Mesenchymal stem cell (in vitro differentiated cells and primary cell): ENCODE measurements at regions not wholly inside any gene's neighbourhood (a gene's known extent, or its start where the extent isn't known, plus 50 kb on each side); places are given as distances from the start of the nearest gene placed in this dataset.

Experiments used
- DNase-seq: peaks from one replicate; pipeline ENCODE4 v3.0.0-alpha.2; 2013
- H2AFZ ChIP-seq: one replicate; pipeline ENCODE4 v1.6.1; 2013; ENCODE audit warnings: low read depth, mild to moderate bottlenecking, control low read depth, inconsistent platforms, low read length, moderate library complexity
- H2AK5ac ChIP-seq: 2 replicates; pipeline ENCODE4 v1.6.1; 2013; ENCODE audit warnings: low read length, moderate library complexity, mild to moderate bottlenecking, inconsistent platforms; ENCODE audit not compliant: severe bottlenecking
- H2BK120ac ChIP-seq: one replicate; pipeline ENCODE4 v1.6.1; 2013; ENCODE audit warnings: low read depth, mild to moderate bottlenecking, inconsistent platforms, low read length, moderate library complexity
- H2BK12ac ChIP-seq, 2 experiments: one replicate each; pipeline ENCODE4 v1.6.1; 2013; ENCODE audit warnings: inconsistent platforms in 2 of 2, low read length in 2 of 2, mild to moderate bottlenecking in 2 of 2, moderate library complexity in 2 of 2, control low read depth in 1 of 2
- H2BK15ac ChIP-seq: one replicate; pipeline ENCODE4 v1.6.1; 2013; ENCODE audit warnings: mild to moderate bottlenecking, low read depth, inconsistent platforms; ENCODE audit not compliant: poor library complexity, severe bottlenecking
- H2BK5ac ChIP-seq: 2 replicates; pipeline ENCODE4 v1.6.1; 2013; ENCODE audit warnings: low read depth, mild to moderate bottlenecking, low read length, control low read depth, inconsistent platforms; ENCODE audit not compliant: poor library complexity, severe bottlenecking
- H3K14ac ChIP-seq, 2 experiments: one replicate each; pipeline ENCODE4 v1.6.1; 2013; ENCODE audit warnings: inconsistent platforms in 2 of 2, low read length in 2 of 2, control low read depth in 1 of 2, mild to moderate bottlenecking in 1 of 2, moderate library complexity in 1 of 2
- H3K18ac ChIP-seq, 2 experiments: one replicate each; pipeline ENCODE4 v1.6.1; 2013; ENCODE audit warnings: inconsistent platforms in 2 of 2, low read length in 2 of 2, control low read depth in 1 of 2, low read depth in 1 of 2, mild to moderate bottlenecking in 1 of 2
- H3K23ac ChIP-seq, 2 experiments: one replicate each; pipeline ENCODE4 v1.6.1; 2013; ENCODE audit warnings: inconsistent platforms in 2 of 2, low read length in 2 of 2, mild to moderate bottlenecking in 2 of 2, moderate library complexity in 2 of 2, control low read depth in 1 of 2
- H3K27ac ChIP-seq: 2 replicates; pipeline ENCODE4 v1.5.1; 2013; ENCODE audit warnings: mild to moderate bottlenecking, moderate library complexity, low read length, control low read depth, inconsistent platforms; ENCODE audit not compliant: poor library complexity, severe bottlenecking
- H3K27me3 ChIP-seq, 2 experiments: 2 replicates each; pipeline versions ENCODE4 v1.6.1 to v1.7.0; 2013; ENCODE audit warnings: low read length in 2 of 2, mild to moderate bottlenecking in 2 of 2, moderate library complexity in 2 of 2, control low read depth in 1 of 2, inconsistent platforms in 1 of 2; ENCODE audit not compliant: control insufficient read depth in 1 of 2, insufficient read depth in 1 of 2
- H3K36me3 ChIP-seq, 2 experiments: 2 replicates each; pipeline versions ENCODE4 v1.6.1 to v1.7.0; 2013; ENCODE audit warnings: low read length in 2 of 2, control low read depth in 1 of 2, inconsistent platforms in 1 of 2, low read depth in 1 of 2, mild to moderate bottlenecking in 1 of 2; ENCODE audit not compliant: insufficient read depth in 2 of 2, control insufficient read depth in 1 of 2
- H3K4ac ChIP-seq, 2 experiments: one replicate each; pipeline ENCODE4 v1.6.1; 2013; ENCODE audit warnings: inconsistent platforms in 2 of 2, low read length in 2 of 2, mild to moderate bottlenecking in 2 of 2, moderate library complexity in 2 of 2, control low read depth in 1 of 2, low read depth in 1 of 2
- H3K4me1 ChIP-seq: 2 replicates; pipeline ENCODE4 v1.6.1; 2013; ENCODE audit warnings: low read depth, low read length, control low read depth; ENCODE audit not compliant: control insufficient read depth, insufficient read depth
- H3K4me2 ChIP-seq: 2 replicates; pipeline ENCODE4 v1.6.1; 2013; ENCODE audit warnings: low read length, mild to moderate bottlenecking, inconsistent platforms; ENCODE audit not compliant: poor library complexity, severe bottlenecking
- H3K4me3 ChIP-seq, 2 experiments: 2 replicates each; pipeline versions ENCODE4 v1.5.1 to v1.7.0; 2013; ENCODE audit warnings: low read length in 2 of 2, mild to moderate bottlenecking in 2 of 2, control low read depth in 1 of 2, low read depth in 1 of 2; ENCODE audit not compliant: insufficient read depth in 1 of 2
- H3K79me1 ChIP-seq: replicated peaks from 2 replicates; pipeline ENCODE4 v1.6.1; 2013; ENCODE audit warnings: mild to moderate bottlenecking, control low read depth, low read length, inconsistent platforms; ENCODE audit not compliant: poor library complexity, severe bottlenecking
- H3K9ac ChIP-seq: 2 replicates; pipeline ENCODE4 v1.7.0; 2013; ENCODE audit warnings: mild to moderate bottlenecking, low read length, moderate library complexity
- H3K9me3 ChIP-seq: 2 replicates; pipeline ENCODE4 v1.7.0; 2013; ENCODE audit warnings: mild to moderate bottlenecking, low read length; ENCODE audit not compliant: control insufficient read depth
- H4K8ac ChIP-seq: one replicate; pipeline ENCODE4 v1.6.1; 2013; ENCODE audit warnings: inconsistent platforms, mild to moderate bottlenecking, low read length, moderate library complexity
- H4K91ac ChIP-seq: one replicate; pipeline ENCODE4 v1.6.1; 2013; ENCODE audit warnings: mild to moderate bottlenecking, low read length, inconsistent platforms
- WGBS: methylation state at CpG from one replicate; pipeline ENCODE4 v1.1.7; 2013; ENCODE audit warnings: mixed read lengths; 5-methylcytosine and 5-hydroxymethylcytosine counted together

GRCh38 chr7:84461093-84461492 lies 266.5 kb upstream of the SEMA3A start:
- 78% methylated on average over 1 of the region's 2 CpGs for WGBS
- Histone ChIP-seq H3K27ac (no peak overlapping the region), H3K9ac (no peak overlapping the region), H3K36me3 (no peaks in the 10 kb centered on the region), H3K27me3 (no peaks in the 10 kb centered on the region), H3K79me1 (no peaks in the 10 kb centered on the region), H2BK12ac (no peak overlapping the region), H3K4ac (no peak overlapping the region), H3K23ac (no peak overlapping the region), H2AK5ac (no peak overlapping the region), H3K4me1 (no peaks in the 10 kb centered on the region), H2BK15ac (no peak overlapping the region), H4K91ac (no peak overlapping the region), H2AFZ (no peak overlapping the region), H3K14ac (no peak overlapping the region), H3K4me2 (no peak overlapping the region), H2BK120ac (no peak overlapping the region), H2BK5ac (no peak overlapping the region), H3K9me3 (no peaks in the 10 kb centered on the region), H4K8ac (no peak overlapping the region), H3K4me3 (no peak overlapping the region), H3K18ac (no peak overlapping the region)
- DNase-seq, result no peak

- no peaks in the 10 kb centered on the region for H3K27me3 ChIP-seq
- H3K4me1 ChIP-seq, result no peaks in the 10 kb centered on the region
- H3K4me3 ChIP-seq, result no peak overlapping the region
- no peak overlapping the region for H3K18ac ChIP-seq
- no peak overlapping the region for H4K91ac ChIP-seq
- H3K14ac ChIP-seq, result no peak overlapping the region
- no peak overlapping the region for H3K4me2 ChIP-seq
- H2BK5ac ChIP-seq, result no peak overlapping the region
- peak; percentile 4 for DNase-seq
- H3K23ac ChIP-seq, result no peak overlapping the region
- WGBS, result no CpG with 5 or more reads among the region's 1 CpG
- H4K8ac ChIP-seq, result no peak overlapping the region
- no peaks in the 10 kb centered on the region for H3K9me3 ChIP-seq
- peak overlapping the region; percentile 41 for H3K9ac ChIP-seq
- H3K79me1 ChIP-seq, result no peaks in the 10 kb centered on the region
- H2BK15ac ChIP-seq, result no peak overlapping the region
- no peak overlapping the region for H2BK12ac ChIP-seq
- no peak overlapping the region for H3K27ac ChIP-seq
- no peaks in the 10 kb centered on the region for H3K36me3 ChIP-seq
- H2BK120ac ChIP-seq, result no peak overlapping the region
- no peak overlapping the region for H3K4ac ChIP-seq
- no peak overlapping the region for H2AK5ac ChIP-seq
- H2AFZ ChIP-seq, result no peak overlapping the region
These were observed 261.2 kb upstream of the SEMA3A start for GRCh38 chr7:84455788-84456187.

GRCh38 chr7:84454174-84454959 lies 259.8 kb upstream of the SEMA3A start:
- no peak overlapping the region for H3K4me2 ChIP-seq
- H2AFZ ChIP-seq, result no peak overlapping the region
- H3K9ac ChIP-seq, result peak overlapping the region; percentile 23
- no peak overlapping the region for H4K8ac ChIP-seq
- no peak for DNase-seq
- no peaks in the 10 kb centered on the region for H3K79me1 ChIP-seq
- no peak overlapping the region for H3K18ac ChIP-seq
- H4K91ac ChIP-seq, result no peak overlapping the region
- no peaks in the 10 kb centered on the region for H3K27me3 ChIP-seq
- no peak overlapping the region for H2BK12ac ChIP-seq
- H3K27ac ChIP-seq, result no peak overlapping the region
- H3K4ac ChIP-seq, result no peak overlapping the region
- no peaks in the 10 kb centered on the region for H3K4me1 ChIP-seq
- H3K14ac ChIP-seq, result no peak overlapping the region
- no peak overlapping the region for H2BK15ac ChIP-seq
- no peaks in the 10 kb centered on the region for H3K36me3 ChIP-seq
- no peak overlapping the region for H2AK5ac ChIP-seq
- no peak overlapping the region for H3K4me3 ChIP-seq
- no peak overlapping the region for H2BK120ac ChIP-seq
- H3K9me3 ChIP-seq, result no peaks in the 10 kb centered on the region
- H3K23ac ChIP-seq, result no peak overlapping the region
- no peak overlapping the region for H2BK5ac ChIP-seq

GRCh38 chr7:84452618-84453017 lies 258.0 kb upstream of the SEMA3A start:
- H3K4me2 ChIP-seq, result no peak overlapping the region
- no peaks in the 10 kb centered on the region for H3K4me1 ChIP-seq
- no peak overlapping the region for H2AFZ ChIP-seq
- H2BK120ac ChIP-seq, result no peak overlapping the region
- H3K36me3 ChIP-seq, result no peaks in the 10 kb centered on the region
- no peak overlapping the region for H3K9ac ChIP-seq
- no peak overlapping the region for H3K14ac ChIP-seq
- H3K4me3 ChIP-seq, result no peak overlapping the region
- no peak overlapping the region for H4K8ac ChIP-seq
- no peak overlapping the region for H2BK15ac ChIP-seq
- H3K27me3 ChIP-seq, result no peaks in the 10 kb centered on the region
- no peaks in the 10 kb centered on the region for H3K79me1 ChIP-seq
- no peak overlapping the region for H2BK12ac ChIP-seq
- no peak overlapping the region for H3K27ac ChIP-seq
- no peak for DNase-seq
- WGBS, result 100% methylated on average over 1 of the region's 1 CpG
- H3K9me3 ChIP-seq, result no peaks in the 10 kb centered on the region
- H4K91ac ChIP-seq, result no peak overlapping the region
- no peak overlapping the region for H3K23ac ChIP-seq
- H2BK5ac ChIP-seq, result no peak overlapping the region
- H3K4ac ChIP-seq, result no peak overlapping the region
- H2AK5ac ChIP-seq, result no peak overlapping the region
- no peak overlapping the region for H3K18ac ChIP-seq
